ENCODE measurements at regions not wholly inside any gene's neighbourhood (a gene's known extent, or its start where the extent isn't known, plus 50 kb on each side); places are given as distances from the start of the nearest gene placed in this dataset.

DNA sequence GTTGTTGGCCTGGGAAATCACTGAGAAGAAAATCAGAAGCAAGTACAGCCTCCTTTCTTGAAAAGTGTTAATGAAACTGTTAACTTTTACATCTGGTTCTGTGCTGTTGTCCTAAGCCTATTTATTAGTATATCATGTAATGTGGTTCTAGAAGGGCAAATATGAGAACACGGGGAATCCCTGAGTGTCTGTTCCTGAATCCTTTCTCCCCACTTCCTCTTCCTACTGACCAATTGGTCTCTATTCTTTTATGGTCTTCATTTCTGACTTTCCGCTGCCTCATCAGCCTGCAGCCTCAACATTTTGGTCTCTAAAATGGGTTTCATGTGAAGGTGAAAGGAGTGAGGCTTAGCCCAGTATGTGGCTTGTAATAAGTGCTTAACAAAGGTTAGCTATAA lies 159.9 kb upstream of the MAMLD1 start:
- Histone ChIP-seq H3K4me1 (no peaks in the 10 kb centered on the region), H3K27me3 (no peaks in the 10 kb centered on the region), H3K9me3 (no peaks in the 10 kb centered on the region), H3K4me3 (no peak overlapping the region), H3K36me3 (replicated peaks in 1 of 2; ENCODE audit: insufficient read depth in 1 of 2, low read depth in 2 of 2) (no peaks in the 10 kb centered on the region), H3K27ac (peak overlapping the region in 1 of 4 donors; percentile 22)
- DNase-seq (no peak), ATAC-seq (no peak)
- WGBS, 2 donors, result 74 to 92% methylated on average over 2 of the region's 2 CpGs
- intact Hi-C loops (cut with DNase I), result no loop called here
- TF ChIP-seq, protein P1, sequence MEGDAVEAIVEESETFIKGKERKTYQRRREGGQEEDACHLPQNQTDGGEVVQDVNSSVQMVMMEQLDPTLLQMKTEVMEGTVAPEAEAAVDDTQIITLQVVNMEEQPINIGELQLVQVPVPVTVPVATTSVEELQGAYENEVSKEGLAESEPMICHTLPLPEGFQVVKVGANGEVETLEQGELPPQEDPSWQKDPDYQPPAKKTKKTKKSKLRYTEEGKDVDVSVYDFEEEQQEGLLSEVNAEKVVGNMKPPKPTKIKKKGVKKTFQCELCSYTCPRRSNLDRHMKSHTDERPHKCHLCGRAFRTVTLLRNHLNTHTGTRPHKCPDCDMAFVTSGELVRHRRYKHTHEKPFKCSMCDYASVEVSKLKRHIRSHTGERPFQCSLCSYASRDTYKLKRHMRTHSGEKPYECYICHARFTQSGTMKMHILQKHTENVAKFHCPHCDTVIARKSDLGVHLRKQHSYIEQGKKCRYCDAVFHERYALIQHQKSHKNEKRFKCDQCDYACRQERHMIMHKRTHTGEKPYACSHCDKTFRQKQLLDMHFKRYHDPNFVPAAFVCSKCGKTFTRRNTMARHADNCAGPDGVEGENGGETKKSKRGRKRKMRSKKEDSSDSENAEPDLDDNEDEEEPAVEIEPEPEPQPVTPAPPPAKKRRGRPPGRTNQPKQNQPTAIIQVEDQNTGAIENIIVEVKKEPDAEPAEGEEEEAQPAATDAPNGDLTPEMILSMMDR (IDR thresholded peaks at IDR 0.05), result no peak
- no peak for TF ChIP-seq POLR2A (IDR thresholded peaks at IDR 0.05)

DNA sequence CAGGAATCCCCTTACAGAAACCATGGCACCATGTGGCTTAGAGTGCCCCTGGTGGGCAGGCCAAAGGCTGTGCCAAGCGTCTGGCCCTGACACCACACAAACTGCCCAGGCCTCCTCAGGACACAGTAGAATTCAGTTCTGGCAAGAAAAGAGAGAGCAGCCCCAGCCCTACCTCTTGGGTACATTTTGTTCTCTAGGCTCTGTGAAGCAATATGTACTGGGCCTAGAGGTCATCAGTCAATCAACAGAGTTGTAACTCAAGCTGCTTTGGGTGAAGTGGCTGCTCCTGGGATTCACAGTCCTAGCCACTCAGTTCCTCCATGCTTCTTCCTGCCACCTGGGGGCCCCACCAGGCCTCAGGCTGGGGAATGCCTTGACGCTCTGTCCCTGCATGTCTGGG lies 158.1 kb upstream of the MAMLD1 start:
- no peak overlapping the region for H3K27ac ChIP-seq

GRCh38 chrX:150207733-150208132 lies 155.4 kb upstream of the MAMLD1 start:
- no peak for TF ChIP-seq POLR2A (IDR thresholded peaks at IDR 0.05)
- intact Hi-C loops (cut with DNase I), result no loop called here
- Histone ChIP-seq H3K4me1 (no peaks in the 10 kb centered on the region), H3K36me3 (replicated peaks in 1 of 2; ENCODE audit: insufficient read depth in 1 of 2, low read depth in 2 of 2) (no peaks in the 10 kb centered on the region), H3K27me3 (no peaks in the 10 kb centered on the region), H3K27ac (no peak overlapping the region), H3K4me3 (no peak overlapping the region), H3K9me3 (no peaks in the 10 kb centered on the region)
- no peak for ATAC-seq
- DNase-seq, result no peak
- 89 to 100% methylated on average over 1 of the region's 1 CpG for WGBS, 2 donors

More for the DNA sequence above, 158.1 kb upstream of the MAMLD1 start:
- H3K4me3 ChIP-seq, result no peak overlapping the region
- TF ChIP-seq POLR2A (IDR thresholded peaks at IDR 0.05), result no peak
- TF ChIP-seq, protein P1 (IDR thresholded peaks at IDR 0.05), result peak in 1 of 7 experiments; percentile 12
- H3K9me3 ChIP-seq, result no peaks in the 10 kb centered on the region
- no peaks in the 10 kb centered on the region for H3K36me3 ChIP-seq (replicated peaks in 1 of 2; ENCODE audit: insufficient read depth in 1 of 2, low read depth in 2 of 2)
- ATAC-seq (peak; percentile 79), DNase-seq (peak; percentile 12 to 32 (median 25))
- no peaks in the 10 kb centered on the region for H3K27me3 ChIP-seq
- intact Hi-C loops (cut with DNase I), result no loop called here
- WGBS, 2 donors, result 90% methylated on average over 2 of the region's 2 CpGs; no CpG with 5 or more reads in 1 of the 2 donors
- no peaks in the 10 kb centered on the region for H3K4me1 ChIP-seq

DNA sequence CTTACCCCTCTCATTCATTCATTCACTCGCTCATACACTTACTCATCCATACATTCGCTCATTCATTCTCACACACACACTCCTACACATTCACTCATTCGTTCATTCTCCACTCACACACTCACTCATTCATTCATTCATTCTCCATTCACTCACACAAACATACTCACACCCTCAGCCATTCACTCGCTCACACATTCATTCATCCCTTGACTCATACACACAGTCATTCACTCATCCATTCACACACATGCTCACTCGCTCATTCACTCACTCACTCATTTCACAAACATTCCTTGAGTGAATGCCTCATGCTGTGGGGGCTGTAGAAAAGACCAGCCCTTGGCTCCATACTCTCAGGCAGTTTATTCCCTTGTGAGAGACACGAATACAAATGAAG lies 151.1 kb upstream of the MAMLD1 start:
- DNase-seq (no peak), ATAC-seq (no peak)
- no peaks in the 10 kb centered on the region for H3K27me3 ChIP-seq
- 89 to 93% methylated on average over 6 of the region's 6 CpGs for WGBS, 2 donors
- no peak overlapping the region for H3K4me3 ChIP-seq
- no peak overlapping the region for H3K27ac ChIP-seq
- no peaks in the 10 kb centered on the region for H3K4me1 ChIP-seq
- intact Hi-C loops (cut with DNase I), result no loop called here
- H3K36me3 ChIP-seq (replicated peaks in 1 of 2; ENCODE audit: insufficient read depth in 1 of 2, low read depth in 2 of 2), result no peaks in the 10 kb centered on the region
- H3K9me3 ChIP-seq, result no peaks in the 10 kb centered on the region
- TF ChIP-seq POLR2A (IDR thresholded peaks at IDR 0.05), result no peak
- TF ChIP-seq, protein P1 (IDR thresholded peaks at IDR 0.05), result no peak

DNA sequence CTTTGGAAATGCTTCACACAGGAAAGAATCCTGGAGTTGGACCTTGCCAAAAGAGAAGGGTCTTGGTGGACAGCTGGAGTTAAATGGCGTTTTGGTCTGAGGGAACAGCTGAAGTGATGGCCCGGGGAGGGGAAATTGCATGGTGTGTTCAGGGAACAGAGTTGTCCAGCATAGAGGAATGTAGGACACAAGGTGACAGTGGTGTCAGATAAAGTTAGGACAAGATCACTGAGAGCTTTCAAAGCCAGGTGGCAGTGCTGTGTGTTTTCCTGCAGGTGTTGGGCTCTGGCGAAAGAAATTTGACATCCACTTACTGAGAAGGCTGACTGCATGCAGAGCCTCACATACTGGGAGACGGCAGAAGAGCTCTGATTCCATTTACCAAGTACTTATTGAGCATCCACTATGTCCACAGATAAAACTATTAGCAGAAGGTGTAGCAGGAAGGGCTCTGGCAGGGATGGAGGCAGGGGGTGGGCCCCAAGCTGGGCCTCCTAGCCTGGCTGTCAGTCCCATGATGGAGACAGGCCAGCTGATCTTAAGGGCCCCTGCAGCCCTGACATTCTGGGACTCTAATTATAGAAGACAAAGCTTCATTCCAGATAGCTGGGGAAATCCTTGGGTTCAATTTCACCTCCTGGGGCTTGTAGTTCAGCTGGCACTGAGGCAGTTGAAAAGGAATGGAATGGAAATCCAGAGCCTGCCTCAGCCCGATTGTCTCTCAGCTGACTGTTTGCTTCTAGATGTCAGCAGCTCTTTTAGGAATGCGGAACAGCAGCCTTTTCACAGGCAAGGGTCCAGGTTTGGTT lies 150.2 kb upstream of the MAMLD1 start:
- Histone ChIP-seq H3K27me3 (no peaks in the 10 kb centered on the region), H3K4me1 (no peaks in the 10 kb centered on the region), H3K27ac (peak overlapping the region in 3 of 4 donors; percentile 27 to 54 (median 35)), H3K4me3 (no peak overlapping the region), H3K9me3 (no peaks in the 10 kb centered on the region), H3K36me3 (replicated peaks in 1 of 2; ENCODE audit: insufficient read depth in 1 of 2, low read depth in 2 of 2) (no peaks in the 10 kb centered on the region)
- no peak for TF ChIP-seq POLR2A (IDR thresholded peaks at IDR 0.05)
- TF ChIP-seq, protein P1 (IDR thresholded peaks at IDR 0.05), result peak in 2 of 7 experiments; percentile 20 to 22
- peak; percentile 15 to 39 (median 16) for DNase-seq
- peak; percentile 56 for ATAC-seq
- WGBS, 2 donors, result 64 to 65% methylated on average over 5 to 6 of the region's 6 CpGs
- intact Hi-C loops (cut with DNase I), result no loop called here
